ENCODE measurements at regions not wholly inside any gene's neighbourhood (a gene's known extent, or its start where the extent isn't known, plus 50 kb on each side); places are given as distances from the start of the nearest gene placed in this dataset.
"Not testable (repeated sequence)": the region's sequence is repeated elsewhere in the genome, so short reads cannot be mapped to it uniquely, and the experiment has no call there.

GRCh38 chr17:65307961-65308316 lies 170.8 kb downstream of the RGS9 start:
- TF ChIP-seq CTCF (IDR thresholded peaks at IDR 0.05): no peak
- no peaks in the 10 kb centered on the region for H3K9me3 ChIP-seq
- H3K4me1 ChIP-seq (ENCODE audit: insufficient read depth): no peaks in the 10 kb centered on the region
- no peak overlapping the region for H3K27ac ChIP-seq
- H3K36me3 ChIP-seq: no peaks in the 10 kb centered on the region
- intact Hi-C loops (cut with DNase I): no loop called here
- DNase-seq: no peak
- no peak overlapping the region for H3K4me3 ChIP-seq
- WGBS, 3 donors: 94 to 95% (median 94%) methylated on average over 3 of the region's 3 CpGs
- no peaks in the 10 kb centered on the region for H3K27me3 ChIP-seq

DNA sequence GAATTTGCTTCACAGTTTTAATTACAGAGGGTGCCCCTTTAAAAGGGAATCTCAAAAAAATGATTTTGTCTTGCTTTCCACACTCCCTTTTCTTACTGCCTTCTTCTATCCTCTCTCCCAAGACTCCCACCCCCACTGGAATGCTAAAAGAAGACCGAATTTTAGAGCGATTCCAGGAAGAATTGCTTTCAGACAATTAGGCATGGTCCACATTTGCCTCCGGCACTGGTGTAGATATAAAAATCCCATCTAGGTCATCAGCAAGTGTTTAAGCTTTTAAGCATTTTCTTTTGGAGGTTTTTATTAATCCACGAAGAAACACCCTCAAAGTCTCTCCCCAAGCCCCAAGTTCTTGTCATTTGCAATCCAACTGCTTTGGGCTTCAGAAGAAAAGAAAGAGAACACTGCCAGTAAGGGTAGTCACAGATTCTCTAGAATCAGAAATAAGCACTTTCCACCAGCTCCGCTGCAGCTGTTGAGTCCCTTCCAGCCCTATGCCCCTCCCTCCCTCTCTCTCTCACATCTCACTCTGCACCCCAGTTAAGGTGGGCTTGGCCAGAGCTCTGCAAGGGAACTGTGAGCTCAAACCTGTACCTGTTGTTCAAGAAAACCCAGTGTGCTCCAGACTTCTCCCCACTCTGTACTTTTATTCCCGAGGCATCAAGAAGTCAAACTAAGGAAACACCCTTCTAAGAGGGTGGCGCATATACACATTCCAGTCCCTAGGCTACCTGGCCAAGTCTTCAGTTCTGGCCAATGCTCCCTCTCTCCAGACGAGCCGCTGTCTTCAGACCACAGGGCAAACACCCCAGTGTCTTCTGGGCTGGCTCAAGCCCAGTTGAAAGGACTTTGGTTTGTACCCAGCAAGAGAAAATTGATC lies 170.2 kb downstream of the RGS9 start:
- no peak for DNase-seq
- no peak overlapping the region for H3K4me3 ChIP-seq
- TF ChIP-seq POLR2A (IDR thresholded peaks at IDR 0.05) (no peak), CTCF (IDR thresholded peaks at IDR 0.05) (no peak), EP300 (IDR thresholded peaks at IDR 0.05) (no peak)
- no peaks in the 10 kb centered on the region for H3K27me3 ChIP-seq
- no peak overlapping the region for H3K27ac ChIP-seq
- intact Hi-C loops (cut with DNase I): no loop called here
- H3K4me1 ChIP-seq (ENCODE audit: insufficient read depth): no peaks in the 10 kb centered on the region
- WGBS, 3 donors: 40 to 46% (median 44%) methylated on average over 9 of the region's 9 CpGs
- H3K36me3 ChIP-seq: no peaks in the 10 kb centered on the region
- no peaks in the 10 kb centered on the region for H3K9me3 ChIP-seq

DNA sequence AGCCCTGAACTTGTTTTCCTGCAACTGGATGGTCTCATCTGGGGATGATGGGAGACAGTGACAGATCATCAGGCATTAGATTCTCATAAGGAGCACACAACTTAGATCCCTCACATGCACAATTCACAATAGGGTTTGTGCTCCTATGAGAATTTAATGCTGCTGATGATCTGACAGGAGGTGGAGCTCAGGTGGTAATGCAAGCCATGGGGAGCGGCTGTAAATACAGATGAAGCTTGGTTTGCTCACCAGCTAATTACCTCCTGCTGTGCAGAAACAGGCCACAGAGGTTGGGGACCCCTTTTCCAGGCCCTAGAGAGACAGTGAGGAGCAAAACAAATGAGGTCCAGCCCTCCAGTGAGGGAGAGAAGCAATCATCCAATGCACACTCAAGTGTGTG lies 168.6 kb downstream of the RGS9 start:
- H3K36me3 ChIP-seq: no peaks in the 10 kb centered on the region
- H3K4me1 ChIP-seq (ENCODE audit: insufficient read depth): no peaks in the 10 kb centered on the region
- TF ChIP-seq EP300 (IDR thresholded peaks at IDR 0.05) (no peak), POLR2A (IDR thresholded peaks at IDR 0.05) (no peak), CTCF (IDR thresholded peaks at IDR 0.05) (no peak)
- no peak overlapping the region for H3K4me3 ChIP-seq
- no peak for DNase-seq
- WGBS, 3 donors: 90 to 95% (median 91%) methylated on average over 1 of the region's 1 CpG
- H3K9me3 ChIP-seq: no peaks in the 10 kb centered on the region
- H3K27ac ChIP-seq: no peak overlapping the region
- intact Hi-C loops (cut with DNase I): no loop called here
- H3K27me3 ChIP-seq: no peaks in the 10 kb centered on the region

DNA sequence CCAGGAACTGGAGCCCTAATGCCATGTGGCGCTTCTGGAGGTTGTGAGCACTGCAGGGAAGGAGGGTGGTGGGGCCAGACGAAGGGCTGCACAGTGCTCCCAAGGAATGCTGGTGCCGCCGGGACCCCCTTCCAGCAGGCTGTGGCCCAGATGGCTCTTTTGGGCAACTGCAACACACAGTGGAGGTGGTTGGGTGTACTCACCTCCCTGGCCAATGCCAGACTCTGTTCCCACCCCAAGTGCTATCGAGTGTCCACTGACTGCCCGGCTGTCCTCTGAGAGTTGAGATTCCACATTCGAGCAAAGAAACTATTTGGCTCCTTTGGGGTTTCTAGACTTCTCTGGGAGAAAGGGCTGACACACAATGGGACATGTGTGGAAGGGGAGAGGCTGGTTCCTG lies 167.9 kb downstream of the RGS9 start:
- WGBS, 3 donors: 91 to 98% (median 93%) methylated on average over 7 of the region's 7 CpGs
- intact Hi-C loops (cut with DNase I): no loop called here
- H3K9me3 ChIP-seq: no peaks in the 10 kb centered on the region

GRCh38 chr17:65301882-65302281 lies 164.7 kb downstream of the RGS9 start:
- 88 to 93% (median 91%) methylated on average over 4 of the region's 4 CpGs for WGBS, 3 donors
- H3K9me3 ChIP-seq; H3K4me1 ChIP-seq (ENCODE audit: insufficient read depth); DNase-seq; H3K27ac ChIP-seq; intact Hi-C loops (cut with DNase I); H3K4me3 ChIP-seq; H3K27me3 ChIP-seq; H3K36me3 ChIP-seq: not testable (repeated sequence)

More for the DNA sequence above, 167.9 kb downstream of the RGS9 start:
- no peak for DNase-seq
- no peak overlapping the region for H3K27ac ChIP-seq
- no peaks in the 10 kb centered on the region for H3K27me3 ChIP-seq
- H3K36me3 ChIP-seq: no peaks in the 10 kb centered on the region
- H3K4me3 ChIP-seq: no peak overlapping the region
- H3K4me1 ChIP-seq (ENCODE audit: insufficient read depth): no peaks in the 10 kb centered on the region
- TF ChIP-seq POLR2A (IDR thresholded peaks at IDR 0.05): no peak
- TF ChIP-seq CTCF (IDR thresholded peaks at IDR 0.05): no peak
- TF ChIP-seq EP300 (IDR thresholded peaks at IDR 0.05): no peak

All from ovary (tissue), 7 donors.